WTC11 (cell line): ENCODE measurements at regions not wholly inside any gene's neighbourhood (a gene's known extent, or its start where the extent isn't known, plus 50 kb on each side); places are given as distances from the start of the nearest gene placed in this dataset.

Experiments used
- ATAC-seq: fragments of 200-7000 bp; cut with Tn5 transposase; 2 replicates; pipeline ENCODE4 v1.10.0; 2021; ENCODE audit warnings: mild to moderate bottlenecking, moderate library complexity
- CTCF ChIA-PET: fragments of 300-600 bp; sonication (Branson Sonifier 250); formaldehyde crosslinking; loops from one replicate; lab custom pipeline; 2021; ENCODE audit warnings: antibody characterized with exemption; lab: Charles Lee
- POLR2A ChIA-PET: fragments of 350-600 bp; sonication (Branson Sonifier 250); formaldehyde crosslinking; loops from one replicate; lab custom pipeline; 2021; ENCODE audit warnings: antibody characterized with exemption; lab: Charles Lee
- DNase-seq: peaks from one replicate; pipeline ENCODE4 v3.0.0; 2021; ENCODE audit warnings: low spot score
- H3K27ac Mint-ChIP-seq: 2 replicates; pipeline ENCODE4 v1.8.0; 2021; ENCODE audit warnings: mixed read lengths
- H3K27me3 Mint-ChIP-seq: 2 replicates; pipeline ENCODE4 v1.8.0; 2021; ENCODE audit warnings: low read depth, mild to moderate bottlenecking, moderate library complexity, mixed read lengths
- H3K36me3 Mint-ChIP-seq: 2 replicates; pipeline ENCODE4 v1.8.0; 2021; ENCODE audit warnings: mixed read lengths
- H3K4me1 Mint-ChIP-seq: 2 replicates; pipeline ENCODE4 v1.8.0; 2022; ENCODE audit warnings: mixed read lengths
- H3K4me3 Mint-ChIP-seq: 2 replicates; pipeline ENCODE4 v1.8.0; 2021; ENCODE audit warnings: mild to moderate bottlenecking, moderate library complexity, mixed read lengths
- H3K9me3 Mint-ChIP-seq: 2 replicates; pipeline ENCODE4 v1.8.0; 2021; ENCODE audit warnings: mixed read lengths
- ERG ChIP-seq: fragments of 250-450 bp; sonication (Bioruptor Pico); IDR thresholded peaks from 2 replicates; pipeline ENCODE4 v1.8.0; 2021; ENCODE audit warnings: mild to moderate bottlenecking
- FOXK1 ChIP-seq: sonication (generic); formaldehyde crosslinking; IDR thresholded peaks from 2 replicates; pipeline ENCODE4 v1.8.0; 2022; ENCODE audit warnings: mild to moderate bottlenecking, moderate library complexity, missing genetic modification reagents
- IRF2 ChIP-seq: sonication (generic); formaldehyde crosslinking; IDR thresholded peaks from 2 replicates; pipeline ENCODE4 v1.8.0; 2022; ENCODE audit warnings: low read depth, missing genetic modification reagents, borderline replicate concordance
- JAZF1 ChIP-seq: fragments of 250-450 bp; sonication (Bioruptor Pico); IDR thresholded peaks from 2 replicates; pipeline ENCODE4 v1.9.0; 2021; ENCODE audit warnings: moderate library complexity, mild to moderate bottlenecking, inconsistent platforms
- KAT7 ChIP-seq: sonication (generic); formaldehyde crosslinking; IDR thresholded peaks from 2 replicates; pipeline ENCODE4 v1.8.1; 2023; ENCODE audit warnings: missing genetic modification reagents, mild to moderate bottlenecking, borderline replicate concordance
- MYBL2 ChIP-seq: sonication (generic); formaldehyde crosslinking; IDR thresholded peaks from 2 replicates; pipeline ENCODE4 v1.8.1; 2023; ENCODE audit warnings: mild to moderate bottlenecking, moderate library complexity, missing genetic modification reagents
- NFATC4 ChIP-seq: fragments of 250-450 bp; sonication (Bioruptor Pico); IDR thresholded peaks from 2 replicates; pipeline ENCODE4 v1.9.0; 2021; ENCODE audit warnings: mild to moderate bottlenecking
- NFE2L1 ChIP-seq: sonication (generic); formaldehyde crosslinking; IDR thresholded peaks from 2 replicates; pipeline ENCODE4 v1.8.1; 2023; ENCODE audit warnings: missing genetic modification reagents
- RELA ChIP-seq: sonication (generic); formaldehyde crosslinking; IDR thresholded peaks from 2 replicates; pipeline ENCODE4 v1.8.1; 2022; ENCODE audit warnings: missing genetic modification reagents, mild to moderate bottlenecking, borderline replicate concordance
- SMAD3 ChIP-seq: sonication (generic); formaldehyde crosslinking; IDR thresholded peaks from 2 replicates; pipeline ENCODE4 v1.8.0; 2022; ENCODE audit warnings: missing genetic modification reagents, mild to moderate bottlenecking, borderline replicate concordance
- TP53 ChIP-seq: sonication (generic); formaldehyde crosslinking; IDR thresholded peaks from 2 replicates; pipeline ENCODE4 v1.8.1; 2023; ENCODE audit warnings: mild to moderate bottlenecking, missing genetic modification reagents
- ZBTB43 ChIP-seq: sonication (generic); formaldehyde crosslinking; IDR thresholded peaks from 2 replicates; pipeline ENCODE4 v1.8.1; 2023; ENCODE audit warnings: mild to moderate bottlenecking, missing genetic modification reagents
- ZNF263 ChIP-seq: sonication (generic); formaldehyde crosslinking; IDR thresholded peaks from 2 replicates; pipeline ENCODE4 v1.8.1; 2022; ENCODE audit warnings: low read depth, mild to moderate bottlenecking, moderate library complexity, missing genetic modification reagents
- ZNF396 ChIP-seq: fragments of 250-450 bp; sonication (Bioruptor Pico); IDR thresholded peaks from 2 replicates; pipeline ENCODE4 v1.8.0; 2021; ENCODE audit warnings: mild to moderate bottlenecking, moderate library complexity, borderline replicate concordance
- ZNF423 ChIP-seq: fragments of 250-450 bp; sonication (Bioruptor Pico); IDR thresholded peaks from 2 replicates; pipeline ENCODE4 v2.1.2; 2022; ENCODE audit warnings: mild to moderate bottlenecking, moderate library complexity
- ZNF425 ChIP-seq: fragments of 250-450 bp; sonication (Bioruptor Pico); conservative IDR thresholded peaks from 2 replicates; pipeline ENCODE4 v1.9.0; 2021; ENCODE audit warnings: mild to moderate bottlenecking
- TF ChIP-seq, protein P1 (sequence below): sonication (generic); formaldehyde crosslinking; IDR thresholded peaks from 2 replicates; pipeline ENCODE4 v1.8.0; 2022; ENCODE audit warnings: mild to moderate bottlenecking, missing genetic modification reagents
- TF ChIP-seq, protein P2 (sequence below): sonication (generic); formaldehyde crosslinking; IDR thresholded peaks from 2 replicates; pipeline ENCODE4 v1.8.1; 2023; ENCODE audit warnings: mild to moderate bottlenecking, missing genetic modification reagents, moderate library complexity

- CTCF ChIA-PET: no interaction called here
- POLR2A ChIA-PET: no interaction called here
- Mint-ChIP-seq H3K27me3 (no peaks in the 10 kb centered on the region), H3K4me1 (peaks cover 24% of the 10 kb centered on the region), H3K9me3 (peaks cover 10% of the 10 kb centered on the region), H3K36me3 (no peaks in the 10 kb centered on the region), H3K4me3 (no peak overlapping the region), H3K27ac (no peak overlapping the region)
- DNase-seq: no peak
- no peak for ATAC-seq
- TF ChIP-seq JAZF1 (CRISPR knock-in tag) (no peak), ZBTB43 (CRISPR knock-in tag) (no peak), ZNF425 (CRISPR knock-in tag) (no peak), SMAD3 (CRISPR knock-in tag) (no peak)
These were observed 810.8 kb downstream of the TLE1 start for GRCh38 chr9:80878556-80878955.

- Mint-ChIP-seq H3K4me3 (no peak overlapping the region), H3K27me3 (no peaks in the 10 kb centered on the region), H3K27ac (no peak overlapping the region), H3K4me1 (peaks cover 1% of the 10 kb centered on the region), H3K9me3 (peaks cover 10% of the 10 kb centered on the region), H3K36me3 (no peaks in the 10 kb centered on the region)
- ChIA-PET POLR2A (no interaction called here), CTCF (no interaction called here)
- ATAC-seq (no peak), DNase-seq (no peak)
- TF ChIP-seq ZNF396 (CRISPR knock-in tag) (no peak), FOXK1 (CRISPR knock-in tag) (no peak), TP53 (CRISPR knock-in tag) (no peak), ERG (CRISPR knock-in tag) (no peak), NFATC4 (CRISPR knock-in tag) (no peak), ZNF423 (CRISPR knock-in tag) (no peak), RELA (CRISPR knock-in tag) (no peak), ZBTB43 (CRISPR knock-in tag) (no peak), KAT7 (CRISPR knock-in tag) (no peak), ZNF263 (CRISPR knock-in tag) (no peak), IRF2 (CRISPR knock-in tag) (no peak), MYBL2 (CRISPR knock-in tag) (no peak), NFE2L1 (no peak)
- TF ChIP-seq, protein P1, sequence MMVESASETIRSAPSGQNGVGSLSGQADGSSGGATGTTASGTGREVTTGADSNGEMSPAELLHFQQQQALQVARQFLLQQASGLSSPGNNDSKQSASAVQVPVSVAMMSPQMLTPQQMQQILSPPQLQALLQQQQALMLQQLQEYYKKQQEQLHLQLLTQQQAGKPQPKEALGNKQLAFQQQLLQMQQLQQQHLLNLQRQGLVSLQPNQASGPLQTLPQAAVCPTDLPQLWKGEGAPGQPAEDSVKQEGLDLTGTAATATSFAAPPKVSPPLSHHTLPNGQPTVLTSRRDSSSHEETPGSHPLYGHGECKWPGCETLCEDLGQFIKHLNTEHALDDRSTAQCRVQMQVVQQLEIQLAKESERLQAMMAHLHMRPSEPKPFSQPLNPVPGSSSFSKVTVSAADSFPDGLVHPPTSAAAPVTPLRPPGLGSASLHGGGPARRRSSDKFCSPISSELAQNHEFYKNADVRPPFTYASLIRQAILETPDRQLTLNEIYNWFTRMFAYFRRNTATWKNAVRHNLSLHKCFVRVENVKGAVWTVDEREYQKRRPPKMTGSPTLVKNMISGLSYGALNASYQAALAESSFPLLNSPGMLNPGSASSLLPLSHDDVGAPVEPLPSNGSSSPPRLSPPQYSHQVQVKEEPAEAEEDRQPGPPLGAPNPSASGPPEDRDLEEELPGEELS (CRISPR knock-in tag): no peak
- TF ChIP-seq, protein P2, sequence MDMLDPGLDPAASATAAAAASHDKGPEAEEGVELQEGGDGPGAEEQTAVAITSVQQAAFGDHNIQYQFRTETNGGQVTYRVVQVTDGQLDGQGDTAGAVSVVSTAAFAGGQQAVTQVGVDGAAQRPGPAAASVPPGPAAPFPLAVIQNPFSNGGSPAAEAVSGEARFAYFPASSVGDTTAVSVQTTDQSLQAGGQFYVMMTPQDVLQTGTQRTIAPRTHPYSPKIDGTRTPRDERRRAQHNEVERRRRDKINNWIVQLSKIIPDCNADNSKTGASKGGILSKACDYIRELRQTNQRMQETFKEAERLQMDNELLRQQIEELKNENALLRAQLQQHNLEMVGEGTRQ (CRISPR knock-in tag): no peak
These were observed 813.4 kb downstream of the TLE1 start for GRCh38 chr9:80875947-80876346.
